MM.1S (cell line): ENCODE measurements at regions not wholly inside any gene's neighbourhood (a gene's known extent, or its start where the extent isn't known, plus 50 kb on each side); places are given as distances from the start of the nearest gene placed in this dataset.

Experiments used
- DNase-seq: peaks from one replicate; pipeline ENCODE4 v3.0.0-alpha.2; 2015
- H2AFZ ChIP-seq: fragments of 300-600 bp; sonication (generic); 2 replicates; pipeline ENCODE4 v1.6.0; 2016; ENCODE audit warnings: antibody characterized with exemption, low read length
- H3F3A ChIP-seq: fragments of 300-600 bp; sonication (generic); 2 replicates; pipeline ENCODE4 v1.6.1; 2016; ENCODE audit warnings: mild to moderate bottlenecking, antibody characterized with exemption, low read length, moderate library complexity, mixed read lengths; ENCODE audit not compliant: insufficient read depth
- H3K27ac ChIP-seq: fragments of 300-600 bp; sonication (generic); 2 replicates; pipeline ENCODE4 v1.5.1; 2016; ENCODE audit warnings: mild to moderate bottlenecking, low read length
- H3K27me3 ChIP-seq: fragments of 300-600 bp; sonication (generic); replicated peaks from 2 replicates; pipeline ENCODE4 v1.6.0; 2016; ENCODE audit warnings: low read length; ENCODE audit not compliant: insufficient read depth
- H3K36me3 ChIP-seq: fragments of 300-600 bp; sonication (generic); replicated peaks from 2 replicates; pipeline ENCODE4 v1.6.1; 2016; ENCODE audit warnings: mild to moderate bottlenecking, low read length, mixed read lengths; ENCODE audit not compliant: insufficient read depth
- H3K4me1 ChIP-seq: fragments of 300-600 bp; sonication (generic); 2 replicates; pipeline ENCODE4 v1.6.1; 2016; ENCODE audit warnings: low read length, mixed read lengths
- H3K4me2 ChIP-seq: fragments of 300-600 bp; sonication (generic); 2 replicates; pipeline ENCODE4 v1.6.0; 2016; ENCODE audit warnings: low read depth, low read length
- H3K4me3 ChIP-seq: fragments of 300-600 bp; sonication (generic); 2 replicates; pipeline ENCODE4 v1.5.1; 2016; ENCODE audit warnings: low read length, mixed read lengths
- H3K79me2 ChIP-seq: fragments of 300-600 bp; sonication (generic); 2 replicates; pipeline ENCODE4 v1.6.1; 2016; ENCODE audit warnings: mixed run types, low read length, mixed read lengths
- H3K9ac ChIP-seq: fragments of 300-600 bp; sonication (generic); 2 replicates; pipeline ENCODE4 v1.6.1; 2016; ENCODE audit warnings: low read length, mixed read lengths
- H3K9me2 ChIP-seq: fragments of 300-600 bp; sonication (generic); replicated peaks from 2 replicates; pipeline ENCODE4 v1.6.1; 2016; ENCODE audit warnings: mild to moderate bottlenecking, low read length, mixed read lengths; ENCODE audit not compliant: insufficient read depth
- H3K9me3 ChIP-seq: fragments of 300-600 bp; sonication (generic); replicated peaks from 2 replicates; pipeline ENCODE4 v1.6.1; 2016; ENCODE audit warnings: mild to moderate bottlenecking, low read length, mixed read lengths; ENCODE audit not compliant: insufficient read depth
- H4K20me1 ChIP-seq: fragments of 300-600 bp; sonication (generic); 2 replicates; pipeline ENCODE4 v1.6.1; 2016; ENCODE audit warnings: mild to moderate bottlenecking, low read length, moderate library complexity, mixed read lengths; ENCODE audit not compliant: insufficient read depth
- EZH2 ChIP-seq: fragments of 300-600 bp; sonication (generic); optimal IDR thresholded peaks from 2 replicates; pipeline ENCODE3; 2017; ENCODE audit warnings: low read depth, mild to moderate bottlenecking, antibody characterized with exemption, low read length, mixed read lengths
- EZH2phosphoT487 ChIP-seq: fragments of 300-600 bp; sonication (generic); IDR thresholded peaks from 2 replicates; pipeline ENCODE4 v1.6.1; 2018; ENCODE audit warnings: antibody characterized with exemption, low read length
- TF ChIP-seq, protein P1 (sequence below): fragments of 300-600 bp; sonication (generic); IDR thresholded peaks from 2 replicates; pipeline ENCODE4 v1.5.1; 2016; ENCODE audit warnings: antibody characterized with exemption, low read length, mixed read lengths

- no peak for DNase-seq
- Histone ChIP-seq H3K9me3 (no peaks in the 10 kb centered on the region), H4K20me1 (no peaks in the 10 kb centered on the region), H2AFZ (no peak overlapping the region), H3K27ac (no peak overlapping the region), H3K4me3 (no peak overlapping the region), H3K79me2 (no peaks in the 10 kb centered on the region), H3F3A (no peaks in the 10 kb centered on the region), H3K27me3 (no peaks in the 10 kb centered on the region), H3K4me1 (no peaks in the 10 kb centered on the region), H3K36me3 (no peaks in the 10 kb centered on the region), H3K9ac (no peak overlapping the region), H3K9me2 (no peaks in the 10 kb centered on the region), H3K4me2 (no peak overlapping the region)
- TF ChIP-seq EZH2phosphoT487 (no peak), EZH2 (no peak)
- TF ChIP-seq, protein P1, sequence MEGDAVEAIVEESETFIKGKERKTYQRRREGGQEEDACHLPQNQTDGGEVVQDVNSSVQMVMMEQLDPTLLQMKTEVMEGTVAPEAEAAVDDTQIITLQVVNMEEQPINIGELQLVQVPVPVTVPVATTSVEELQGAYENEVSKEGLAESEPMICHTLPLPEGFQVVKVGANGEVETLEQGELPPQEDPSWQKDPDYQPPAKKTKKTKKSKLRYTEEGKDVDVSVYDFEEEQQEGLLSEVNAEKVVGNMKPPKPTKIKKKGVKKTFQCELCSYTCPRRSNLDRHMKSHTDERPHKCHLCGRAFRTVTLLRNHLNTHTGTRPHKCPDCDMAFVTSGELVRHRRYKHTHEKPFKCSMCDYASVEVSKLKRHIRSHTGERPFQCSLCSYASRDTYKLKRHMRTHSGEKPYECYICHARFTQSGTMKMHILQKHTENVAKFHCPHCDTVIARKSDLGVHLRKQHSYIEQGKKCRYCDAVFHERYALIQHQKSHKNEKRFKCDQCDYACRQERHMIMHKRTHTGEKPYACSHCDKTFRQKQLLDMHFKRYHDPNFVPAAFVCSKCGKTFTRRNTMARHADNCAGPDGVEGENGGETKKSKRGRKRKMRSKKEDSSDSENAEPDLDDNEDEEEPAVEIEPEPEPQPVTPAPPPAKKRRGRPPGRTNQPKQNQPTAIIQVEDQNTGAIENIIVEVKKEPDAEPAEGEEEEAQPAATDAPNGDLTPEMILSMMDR, result no peak
Measured at GRCh38 chr3:106333911-106334618, 465.3 kb upstream of the CBLB start.

DNA sequence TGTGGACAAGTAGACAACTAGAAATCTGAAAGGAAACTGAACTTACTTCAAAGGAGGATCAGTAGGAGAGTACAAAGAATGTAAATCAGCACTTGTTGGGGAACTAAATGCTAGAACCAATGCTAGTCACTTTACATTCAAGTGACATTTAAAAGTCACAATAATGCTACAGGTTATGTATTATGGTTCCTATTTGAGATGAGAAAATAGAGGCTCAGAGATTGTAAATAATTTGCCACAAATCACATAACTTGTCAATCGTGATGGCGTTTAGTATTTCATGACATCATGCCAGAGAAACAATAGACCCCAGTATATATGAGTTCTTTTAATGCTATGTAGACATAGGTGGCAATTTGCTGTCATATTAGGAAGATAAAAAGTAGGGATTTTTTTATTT is 467.8 kb upstream of the CBLB start:
- Histone ChIP-seq H3K9me3 (no peaks in the 10 kb centered on the region), H3F3A (no peaks in the 10 kb centered on the region), H3K79me2 (no peaks in the 10 kb centered on the region), H3K9ac (no peak overlapping the region), H3K36me3 (no peaks in the 10 kb centered on the region), H3K27ac (no peak overlapping the region), H3K4me1 (no peaks in the 10 kb centered on the region), H3K27me3 (no peaks in the 10 kb centered on the region), H3K4me2 (no peak overlapping the region), H3K9me2 (no peaks in the 10 kb centered on the region), H3K4me3 (no peak overlapping the region), H2AFZ (no peak overlapping the region), H4K20me1 (no peaks in the 10 kb centered on the region)
- TF ChIP-seq EZH2, result no peak
- no peak for DNase-seq

DNA sequence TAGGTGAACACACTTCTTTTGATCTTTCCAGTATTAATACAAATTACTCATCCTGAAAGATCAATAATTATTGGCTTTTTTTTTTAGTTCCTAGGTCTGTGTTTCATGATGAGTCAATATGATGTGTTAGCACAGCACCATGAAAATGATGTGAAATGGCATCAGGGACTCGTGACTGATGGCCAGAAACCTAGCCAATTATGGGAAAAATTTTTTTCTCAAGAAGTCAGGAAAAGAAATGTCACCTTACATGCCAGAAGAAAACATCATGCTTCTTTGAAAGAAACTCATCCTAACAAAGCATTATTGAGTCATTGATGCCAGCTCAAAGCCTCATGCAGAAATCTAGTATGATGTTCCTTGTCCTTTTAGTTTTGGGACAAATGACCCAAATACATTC is 468.3 kb upstream of the CBLB start:
- Histone ChIP-seq H2AFZ (no peak overlapping the region), H3K4me1 (no peaks in the 10 kb centered on the region), H4K20me1 (no peaks in the 10 kb centered on the region), H3F3A (no peaks in the 10 kb centered on the region), H3K27me3 (no peaks in the 10 kb centered on the region), H3K9me2 (no peaks in the 10 kb centered on the region), H3K4me2 (no peak overlapping the region), H3K27ac (no peak overlapping the region), H3K4me3 (no peak overlapping the region), H3K9me3 (no peaks in the 10 kb centered on the region), H3K79me2 (no peaks in the 10 kb centered on the region), H3K36me3 (no peaks in the 10 kb centered on the region), H3K9ac (no peak overlapping the region)
- TF ChIP-seq EZH2phosphoT487, result no peak
- TF ChIP-seq, protein P1, result no peak
- TF ChIP-seq EZH2, result no peak
- no peak for DNase-seq

DNA sequence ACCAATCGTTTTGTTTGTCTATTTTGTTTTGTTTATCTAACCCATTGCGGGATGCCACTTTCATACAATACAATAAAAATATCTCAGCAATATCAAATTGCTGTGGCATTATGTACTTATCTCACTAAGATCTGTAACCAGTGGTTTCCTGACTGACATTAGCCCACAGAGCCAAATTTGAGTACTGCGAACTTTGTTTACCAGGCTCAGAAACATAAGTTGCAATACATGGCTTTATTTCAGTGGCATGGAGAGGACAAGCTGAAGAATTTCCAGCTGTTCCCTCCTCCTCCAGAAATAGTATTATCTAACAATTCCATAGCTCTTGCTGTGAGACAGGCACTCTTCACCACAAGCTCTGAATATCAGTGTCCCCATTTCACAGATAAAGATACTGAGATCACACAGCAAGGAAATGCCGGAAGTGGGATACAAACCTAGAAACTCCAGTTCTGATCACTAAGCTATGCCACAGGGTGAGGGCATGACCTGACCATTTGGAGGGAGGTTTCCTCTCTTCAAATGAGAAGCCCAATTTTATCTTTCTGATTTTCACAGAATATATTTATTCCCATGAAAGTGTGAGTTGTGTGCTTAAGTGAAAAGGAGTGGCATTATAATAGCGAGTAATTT is 469.9 kb upstream of the CBLB start:
- H3K27me3 ChIP-seq, result no peaks in the 10 kb centered on the region
- H3K9ac ChIP-seq, result no peak overlapping the region
- no peaks in the 10 kb centered on the region for H4K20me1 ChIP-seq
- TF ChIP-seq, protein P1, result no peak
- TF ChIP-seq EZH2 (no peak), EZH2phosphoT487 (no peak)
- H3K27ac ChIP-seq, result no peak overlapping the region
- H3K79me2 ChIP-seq, result no peaks in the 10 kb centered on the region
- no peaks in the 10 kb centered on the region for H3K9me3 ChIP-seq
- H2AFZ ChIP-seq, result no peak overlapping the region
- no peak overlapping the region for H3K4me3 ChIP-seq
- no peak overlapping the region for H3K4me2 ChIP-seq
- H3K36me3 ChIP-seq, result no peaks in the 10 kb centered on the region
- DNase-seq, result no peak
- H3K4me1 ChIP-seq, result no peaks in the 10 kb centered on the region
- H3F3A ChIP-seq, result no peaks in the 10 kb centered on the region
- H3K9me2 ChIP-seq, result no peaks in the 10 kb centered on the region
